ENCODE measurements at regions not wholly inside any gene's neighbourhood (a gene's known extent, or its start where the extent isn't known, plus 50 kb on each side); places are given as distances from the start of the nearest gene placed in this dataset.
A peak's percentile ranks its signal among the peaks of the same experiment; 100 is the strongest.

GRCh38 chr4:138918169-138918869, 97.3 kb upstream of the NOCT start:
- no peaks in the 10 kb centered on the region for H3K27me3 ChIP-seq
- no peak for DNase-seq
- no peak for TF ChIP-seq CTCF (IDR thresholded peaks at IDR 0.05)
- intact Hi-C loops (cut with DNase I): no loop called here
- no peaks in the 10 kb centered on the region for H3K9me3 ChIP-seq
- no peak overlapping the region for H3K4me3 ChIP-seq
- no peaks in the 10 kb centered on the region for H3K36me3 ChIP-seq
- H3K4me1 ChIP-seq: peaks cover 0 to 11% of the 10 kb centered on the region in 2 donors
- ATAC-seq: no peak
- no peak overlapping the region for H3K27ac ChIP-seq

- DNase-seq (no peak), ATAC-seq (no peak)
- Histone ChIP-seq H3K27me3 (no peaks in the 10 kb centered on the region), H3K4me3 (no peak overlapping the region), H3K4me1 (peaks cover 0 to 13% of the 10 kb centered on the region in 2 donors), H3K9me3 (no peaks in the 10 kb centered on the region), H3K27ac (no peak overlapping the region), H3K36me3 (no peaks in the 10 kb centered on the region)
- no peak for TF ChIP-seq CTCF (IDR thresholded peaks at IDR 0.05)
- intact Hi-C loops (cut with DNase I): no loop called here
These were observed 98.8 kb upstream of the NOCT start for GRCh38 chr4:138916763-138917162.

- no peaks in the 10 kb centered on the region for H3K9me3 ChIP-seq
- H3K27ac ChIP-seq: no peak overlapping the region
- no peak for ATAC-seq
- intact Hi-C loops (cut with DNase I): no loop called here
- H3K27me3 ChIP-seq: no peaks in the 10 kb centered on the region
- DNase-seq: peak in 1 of 4 donors; percentile 32
- no peak for TF ChIP-seq CTCF (IDR thresholded peaks at IDR 0.05)
- peaks cover 4 to 21% of the 10 kb centered on the region in 2 donors for H3K4me1 ChIP-seq
- no peaks in the 10 kb centered on the region for H3K36me3 ChIP-seq
- H3K4me3 ChIP-seq: no peak overlapping the region
These were observed 99.8 kb upstream of the NOCT start for GRCh38 chr4:138915756-138916155.

GRCh38 chr4:138912704-138913340, 102.8 kb upstream of the NOCT start:
- no peak for ATAC-seq
- Histone ChIP-seq H3K27ac (peak overlapping the region; percentile 76 to 82), H3K36me3 (no peaks in the 10 kb centered on the region), H3K9me3 (no peaks in the 10 kb centered on the region), H3K4me3 (no peak overlapping the region), H3K27me3 (no peaks in the 10 kb centered on the region), H3K4me1 (peaks cover 4 to 17% of the 10 kb centered on the region in 2 donors)
- peak in 1 of 4 donors; percentile 39 for DNase-seq
- TF ChIP-seq CTCF (IDR thresholded peaks at IDR 0.05): no peak
- intact Hi-C loops (cut with DNase I): no loop called here

- intact Hi-C loops (cut with DNase I): no loop called here
- Histone ChIP-seq H3K36me3 (no peaks in the 10 kb centered on the region), H3K4me3 (no peak overlapping the region), H3K4me1 (peaks cover 4 to 17% of the 10 kb centered on the region in 2 donors), H3K9me3 (no peaks in the 10 kb centered on the region), H3K27me3 (no peaks in the 10 kb centered on the region), H3K27ac (peak overlapping the region; percentile 76 to 82)
- ATAC-seq: peak; percentile 63
- peak in 2 of 4 donors; percentile 57 to 60 for DNase-seq
- no peak for TF ChIP-seq CTCF (IDR thresholded peaks at IDR 0.05)
These were observed 103.5 kb upstream of the NOCT start for GRCh38 chr4:138911909-138912703.

Measured in left lung (tissue), 4 donors.